Fibroblast of skin of back (primary cell): ENCODE measurements at regions not wholly inside any gene's neighbourhood (a gene's known extent, or its start where the extent isn't known, plus 50 kb on each side); places are given as distances from the start of the nearest gene placed in this dataset.

Experiments used
- DNase-seq: peaks from one replicate; pipeline ENCODE4 v3.0.0-alpha.2; 2013

DNA sequence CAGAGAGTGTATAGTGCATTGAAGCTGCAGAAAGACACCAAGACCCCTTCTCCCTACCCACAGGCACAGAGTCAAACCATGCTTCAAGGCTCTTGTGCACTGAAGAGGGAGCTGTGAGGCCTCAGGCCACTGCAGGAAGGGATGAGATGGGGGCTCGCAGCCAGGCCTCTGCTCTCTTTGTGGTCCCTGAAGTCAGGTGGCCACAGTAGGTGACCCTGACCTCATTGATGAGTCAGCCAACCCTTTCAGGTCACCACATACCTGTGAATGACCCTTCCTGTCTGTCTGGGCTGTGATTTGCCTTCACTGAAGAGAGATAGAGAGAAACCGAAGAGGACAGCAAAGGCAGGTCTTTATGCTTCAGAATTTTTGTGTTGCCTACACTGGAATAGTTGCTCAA, 372.1 kb downstream of the ACTL7B start:
- DNase-seq = no peak

DNA sequence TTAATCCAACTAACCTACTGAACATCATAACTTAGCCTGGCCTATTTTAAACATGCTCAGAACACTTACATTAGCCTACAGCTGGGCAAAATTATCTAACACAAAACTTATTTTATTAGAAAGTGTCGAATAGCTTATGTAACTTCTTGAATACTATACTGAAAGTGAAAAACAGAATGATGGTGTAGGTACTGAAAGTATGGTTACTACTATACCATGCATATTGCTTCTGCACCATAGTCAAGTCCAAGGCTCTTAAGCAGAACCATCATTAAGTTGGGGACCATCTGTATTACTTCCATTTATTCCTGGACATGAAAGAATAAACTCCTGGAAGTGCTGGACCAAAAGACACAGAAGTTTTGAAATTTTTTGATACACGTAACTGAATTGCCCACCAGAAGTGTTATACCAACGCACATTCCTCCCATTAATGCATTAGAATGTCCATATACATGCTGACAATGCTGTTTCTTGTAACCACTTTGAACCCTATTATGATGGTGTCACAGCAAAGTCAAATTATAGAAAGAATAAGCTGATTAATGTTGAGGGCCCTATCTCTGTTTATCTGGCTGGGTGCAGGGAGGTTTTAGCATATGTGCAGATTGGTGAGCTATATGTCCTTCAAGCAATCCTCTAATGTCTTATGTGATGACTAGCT, 375.7 kb downstream of the ACTL7B start:
- no peak for DNase-seq

DNA sequence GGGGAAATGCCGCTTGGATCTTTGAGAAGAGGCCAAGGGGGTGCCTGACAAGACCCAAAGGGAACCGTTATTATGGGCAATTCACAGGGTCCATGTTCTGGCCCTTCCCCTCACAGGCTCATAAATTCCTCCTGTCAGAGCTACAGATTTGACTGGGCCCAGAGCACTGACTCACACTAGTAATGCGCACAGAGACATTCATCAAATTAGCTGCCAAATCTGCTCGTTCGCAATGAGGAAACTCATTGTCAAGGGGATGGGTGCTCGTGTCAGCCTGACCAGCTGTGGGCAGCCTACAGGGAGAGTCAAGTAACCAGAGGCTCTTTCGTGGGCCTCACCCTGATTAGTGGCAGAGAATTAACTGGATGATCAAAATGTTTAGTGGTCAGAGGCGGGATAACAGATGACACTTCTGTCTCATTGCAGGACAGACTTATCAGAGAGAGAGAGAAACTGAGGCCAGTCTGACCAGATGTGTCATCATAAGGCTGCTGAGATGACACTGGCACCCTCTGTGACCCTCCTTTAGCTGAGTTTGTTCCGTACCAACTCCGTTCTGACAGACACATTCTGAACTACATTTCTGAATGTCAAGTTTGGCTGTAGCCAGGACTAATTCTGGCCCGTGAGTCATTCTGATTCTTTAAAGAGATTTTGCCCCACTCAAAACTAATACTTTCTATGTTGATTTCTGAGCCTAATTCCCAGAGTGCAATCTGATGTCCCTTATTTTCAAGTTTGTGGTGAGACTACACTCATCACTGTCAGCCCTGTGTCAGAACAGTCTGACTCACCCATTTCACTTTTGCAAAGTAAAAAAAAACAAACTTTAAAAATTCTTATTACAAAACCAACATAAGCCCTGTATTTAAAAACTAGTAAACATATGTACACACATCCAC, 377.1 kb downstream of the ACTL7B start:
- DNase-seq = peak; percentile 97

DNA sequence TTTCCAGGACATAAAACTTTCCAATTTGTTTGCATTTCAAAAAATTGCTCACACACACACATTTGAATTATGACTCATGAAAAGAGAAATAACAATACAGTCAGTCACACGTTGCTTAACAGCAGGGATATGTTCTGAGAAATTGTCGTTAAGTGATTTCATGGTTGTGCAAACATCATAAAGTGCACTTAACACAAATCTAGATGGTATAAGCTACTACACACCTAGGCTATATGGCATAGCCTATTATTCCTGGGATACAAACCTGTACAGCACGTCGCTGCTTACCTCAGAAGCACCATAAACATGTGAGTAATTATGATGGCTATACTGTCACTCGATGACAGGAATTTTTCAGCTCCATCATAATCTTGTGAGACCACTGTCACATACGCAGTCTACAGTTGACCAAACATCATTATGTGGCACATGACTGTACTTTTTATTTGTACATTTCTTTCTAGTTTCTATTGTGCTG, 378.2 kb downstream of the ACTL7B start:
- peak; percentile 87 for DNase-seq

DNA sequence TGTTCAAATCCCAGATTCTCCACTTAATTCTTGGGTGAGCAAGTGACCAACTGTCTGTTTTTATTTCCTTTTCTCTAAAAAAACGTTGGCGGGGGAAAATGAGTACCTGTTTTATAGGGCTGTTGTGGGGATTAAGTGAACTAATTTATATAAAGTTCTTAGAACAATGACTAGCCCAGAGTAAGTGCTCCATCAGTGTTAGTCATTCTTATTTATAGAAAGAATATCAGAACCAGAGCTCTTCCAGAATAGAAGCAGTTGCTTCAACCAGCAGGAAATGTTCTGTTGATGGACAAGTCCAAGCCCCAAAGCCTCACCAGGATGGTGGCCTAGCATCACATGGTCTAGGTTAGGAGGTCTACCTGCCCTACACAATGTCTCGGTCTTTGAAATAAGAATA, 379.2 kb downstream of the ACTL7B start:
- DNase-seq = peak; percentile 54

DNA sequence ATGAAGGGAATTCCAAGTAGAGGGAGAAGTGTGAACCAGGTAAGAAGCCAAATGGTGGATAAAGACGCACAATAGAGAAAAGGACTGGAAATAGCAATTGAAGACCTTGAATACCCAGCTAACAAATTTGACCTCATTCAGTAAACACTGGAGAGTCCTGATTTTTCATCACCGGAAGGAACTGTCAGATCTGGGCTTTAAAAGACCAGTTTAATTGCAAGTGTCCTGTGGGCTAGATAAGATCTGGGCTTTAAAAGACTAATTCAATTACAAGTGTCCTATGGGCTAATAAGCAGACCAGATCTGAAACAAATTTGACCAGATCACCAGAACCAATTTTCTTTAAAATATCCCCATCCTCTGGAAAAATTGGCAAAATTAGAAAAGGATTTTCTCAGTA, 380.0 kb downstream of the ACTL7B start:
- no peak for DNase-seq

DNA sequence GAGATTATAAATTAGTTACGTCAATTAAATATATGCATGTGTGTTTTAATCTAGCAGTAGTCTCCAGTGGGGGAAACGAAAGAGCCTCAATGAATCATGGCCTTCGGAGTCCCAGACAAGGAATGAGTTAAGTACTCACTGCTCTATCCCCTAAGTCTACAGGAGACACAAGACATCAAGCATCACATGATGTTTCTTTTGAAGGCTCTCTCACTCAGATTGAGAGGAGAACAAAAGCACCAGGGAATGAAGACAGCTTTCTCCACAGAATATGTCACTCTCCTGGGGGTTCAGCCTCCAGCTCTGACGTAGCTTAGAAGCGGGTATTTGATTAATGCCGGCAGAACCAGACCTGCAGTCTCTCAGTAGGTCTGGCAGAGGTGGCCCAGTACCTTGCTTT, 381.4 kb downstream of the ACTL7B start:
- DNase-seq = peak; percentile 34

DNA sequence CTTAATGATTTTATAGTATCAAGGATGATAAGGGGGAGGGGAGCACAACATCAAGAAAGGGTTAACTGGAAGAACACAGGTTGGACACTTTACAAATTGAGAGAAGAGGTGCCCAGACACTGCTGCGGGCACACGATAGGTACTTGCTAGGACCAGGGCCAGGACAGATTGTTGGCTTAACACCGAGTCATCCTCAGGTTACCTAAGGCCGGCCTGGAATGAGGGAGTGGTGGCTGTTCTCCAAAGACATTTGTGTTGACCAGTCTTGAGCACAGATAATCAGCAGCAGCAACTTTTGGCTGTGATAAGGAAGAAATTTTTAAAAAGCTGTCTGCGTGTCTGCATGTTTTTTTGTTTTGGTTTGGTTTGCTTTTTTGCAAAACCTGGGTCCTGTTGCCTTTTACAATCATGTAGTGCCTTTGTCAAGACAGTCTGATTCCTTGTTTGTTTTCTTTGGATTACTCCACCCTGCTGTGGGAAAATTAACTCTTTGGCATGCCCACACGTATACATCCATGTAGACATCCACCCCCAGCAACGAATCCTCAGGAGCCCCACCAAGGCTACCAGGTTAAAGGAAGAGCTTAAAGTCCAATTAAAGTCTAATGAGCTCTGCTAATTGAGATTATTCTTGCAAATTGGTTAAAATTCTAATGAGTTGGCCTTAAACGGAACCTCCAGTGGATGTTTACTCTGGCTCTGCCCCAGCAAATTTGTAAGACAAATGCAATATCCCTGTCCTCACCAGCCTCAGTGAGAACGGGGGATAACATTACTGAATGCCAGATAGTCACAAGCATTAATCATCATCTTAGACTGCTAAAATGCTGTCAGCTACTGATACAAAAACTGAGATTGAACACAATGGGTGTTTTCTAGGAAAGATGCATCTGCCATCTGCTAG, 382.3 kb downstream of the ACTL7B start:
- DNase-seq = peak; percentile 91

DNA sequence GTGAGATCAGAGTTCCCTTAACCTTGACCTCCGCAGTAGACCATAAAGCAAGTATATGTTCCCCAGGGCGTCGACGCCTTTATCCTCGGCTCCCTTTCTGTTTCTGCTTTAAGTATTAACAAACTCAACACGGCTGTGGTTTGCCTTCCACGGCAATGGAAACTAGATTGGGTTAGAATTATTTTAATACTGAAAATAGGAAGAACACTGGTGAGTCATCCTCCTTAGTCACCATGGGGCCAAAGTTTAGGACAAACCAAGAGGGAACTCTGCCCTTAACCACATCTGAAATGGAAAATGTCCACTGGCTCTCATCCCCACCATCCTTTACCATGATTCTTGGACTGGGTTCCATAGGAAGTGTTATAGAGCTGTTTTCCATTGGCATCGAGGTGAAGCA, 386.1 kb downstream of the ACTL7B start:
- DNase-seq = peak; percentile 72

DNA sequence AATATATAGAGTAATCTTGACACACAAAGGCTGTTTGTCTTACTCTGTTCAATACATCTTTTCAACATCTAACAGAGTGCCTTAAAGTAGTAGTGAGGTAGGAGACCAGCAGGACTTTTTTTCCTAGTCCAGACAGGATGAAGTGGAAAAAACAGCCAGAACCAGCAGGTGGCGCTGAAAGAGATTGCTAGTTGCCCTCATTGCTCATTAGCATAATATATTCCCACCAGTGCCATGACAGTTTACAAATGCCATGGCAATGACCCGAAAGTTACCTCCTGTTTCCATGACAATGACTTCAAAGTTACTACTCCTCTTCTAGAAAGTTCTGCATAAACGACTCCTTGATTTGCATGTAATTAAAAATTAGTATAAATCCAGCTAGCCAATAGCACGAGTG, 387.4 kb downstream of the ACTL7B start:
- DNase-seq = peak; percentile 39

DNA sequence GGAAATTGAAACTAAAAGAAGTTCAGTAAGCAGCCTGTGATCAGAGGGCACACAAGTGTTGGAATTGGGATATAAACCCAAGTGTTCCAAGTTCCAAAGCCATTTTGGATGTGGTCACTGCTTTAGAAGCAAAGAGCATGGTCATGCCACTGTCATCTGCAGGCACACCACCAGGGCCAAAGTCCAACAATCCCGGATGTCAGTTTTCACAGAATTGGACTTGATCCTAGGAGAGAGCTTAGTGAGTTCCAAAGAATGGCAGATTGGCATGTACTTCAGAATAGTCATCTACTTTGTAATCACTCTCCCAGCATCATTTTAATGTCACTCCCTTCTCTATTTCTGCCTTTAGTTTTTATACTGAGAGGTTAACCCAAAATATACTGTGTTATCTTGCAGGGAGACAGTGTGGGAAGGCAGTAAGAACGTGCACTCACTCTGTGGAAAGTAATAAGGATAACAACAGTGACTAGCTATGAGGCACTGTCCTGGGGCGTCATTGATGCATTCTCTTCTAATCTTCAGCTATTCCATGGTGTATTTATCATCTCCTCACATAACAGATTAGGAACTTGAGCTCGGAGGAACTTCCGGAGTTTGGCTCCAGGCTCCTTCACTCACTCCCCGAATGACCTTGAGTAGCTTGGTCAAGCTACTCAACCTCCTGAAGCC, 388.0 kb downstream of the ACTL7B start:
- peak; percentile 44 for DNase-seq

DNA sequence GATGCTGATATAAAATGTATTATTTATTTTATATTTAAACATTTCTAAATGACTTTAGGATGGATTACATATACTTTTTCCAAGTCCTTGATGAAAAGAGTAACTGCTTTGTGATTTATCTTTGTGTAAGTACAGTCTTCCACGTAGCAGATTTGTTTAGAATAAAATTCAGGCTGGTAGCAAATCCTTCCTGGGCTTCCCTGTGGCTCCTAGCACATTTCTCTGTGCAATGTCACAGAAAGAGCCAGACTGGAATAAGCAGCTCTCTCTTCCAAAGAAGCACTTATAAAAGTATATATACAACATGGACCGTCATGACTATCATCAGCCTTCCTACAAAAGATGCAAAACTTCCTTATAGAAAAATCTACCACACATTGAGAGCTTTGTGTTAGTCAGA, 388.6 kb downstream of the ACTL7B start:
- no peak for DNase-seq

DNA sequence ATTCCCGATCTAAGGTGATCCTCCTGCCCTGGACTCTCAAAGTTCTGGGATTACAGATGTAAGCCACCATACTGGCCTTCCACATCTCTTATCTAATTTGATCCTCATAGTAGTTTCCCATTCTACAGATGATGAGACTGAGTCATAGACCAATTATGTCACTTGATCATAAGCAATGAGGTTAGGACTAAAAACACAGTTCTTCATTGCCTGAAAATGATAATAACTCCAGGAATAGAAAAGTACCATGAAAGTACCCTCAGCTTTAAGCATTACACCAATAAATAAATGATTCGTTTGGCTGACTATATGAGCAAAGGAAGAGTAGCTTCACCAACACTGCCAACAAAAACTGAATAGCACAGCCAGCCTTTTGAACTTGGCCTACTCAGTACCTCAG, 389.5 kb downstream of the ACTL7B start:
- DNase-seq = no peak

DNA sequence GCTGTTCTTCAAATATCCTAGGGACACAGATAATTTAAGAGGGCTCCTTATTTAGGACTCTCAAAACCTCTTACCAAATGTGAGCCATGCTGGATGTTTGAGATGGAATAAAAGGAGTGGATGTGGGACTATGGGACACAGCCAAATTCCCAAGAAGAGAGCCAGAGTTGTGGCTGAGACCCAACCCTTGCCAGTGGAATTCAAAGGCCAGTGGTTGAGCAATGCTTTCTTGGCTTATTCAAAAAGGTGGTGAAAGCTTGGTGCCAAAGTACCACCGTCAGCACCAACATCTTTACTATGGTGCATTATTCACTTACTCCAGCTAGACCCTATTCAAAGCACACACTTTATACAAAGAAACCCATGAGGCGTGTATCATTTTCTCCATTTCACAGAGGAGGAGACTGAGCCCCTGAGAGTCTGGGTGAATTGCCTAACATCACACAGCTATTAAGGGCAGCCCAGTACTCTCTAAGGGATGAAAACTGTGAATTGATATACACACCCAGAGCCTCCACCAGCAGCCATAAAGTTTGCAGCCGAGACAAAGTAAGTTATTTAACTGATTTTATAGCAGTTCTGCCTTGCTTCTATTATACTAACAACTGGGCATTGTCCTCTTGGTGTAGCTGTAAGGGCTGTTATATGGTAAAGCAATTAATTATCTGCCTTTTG, 391.7 kb downstream of the ACTL7B start:
- no peak for DNase-seq

DNA sequence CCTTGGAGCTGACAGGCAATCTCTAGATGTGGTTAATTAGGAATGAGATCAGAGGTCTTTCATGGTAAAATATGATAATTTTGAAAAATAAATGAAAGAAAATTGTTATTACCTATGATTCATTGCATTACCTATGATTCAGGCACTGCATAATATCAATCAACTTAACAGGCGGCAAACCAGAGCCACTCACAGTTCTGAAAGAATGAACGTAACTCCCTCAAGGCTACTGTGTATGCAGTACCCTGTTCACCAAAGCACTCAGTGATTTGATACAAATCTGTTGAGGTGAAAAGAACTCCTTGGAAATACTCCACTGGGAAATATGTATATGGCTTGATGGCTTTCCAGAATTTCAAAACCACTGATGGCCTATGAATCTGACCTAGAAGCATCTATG, 398.9 kb downstream of the ACTL7B start:
- DNase-seq = no peak

DNA sequence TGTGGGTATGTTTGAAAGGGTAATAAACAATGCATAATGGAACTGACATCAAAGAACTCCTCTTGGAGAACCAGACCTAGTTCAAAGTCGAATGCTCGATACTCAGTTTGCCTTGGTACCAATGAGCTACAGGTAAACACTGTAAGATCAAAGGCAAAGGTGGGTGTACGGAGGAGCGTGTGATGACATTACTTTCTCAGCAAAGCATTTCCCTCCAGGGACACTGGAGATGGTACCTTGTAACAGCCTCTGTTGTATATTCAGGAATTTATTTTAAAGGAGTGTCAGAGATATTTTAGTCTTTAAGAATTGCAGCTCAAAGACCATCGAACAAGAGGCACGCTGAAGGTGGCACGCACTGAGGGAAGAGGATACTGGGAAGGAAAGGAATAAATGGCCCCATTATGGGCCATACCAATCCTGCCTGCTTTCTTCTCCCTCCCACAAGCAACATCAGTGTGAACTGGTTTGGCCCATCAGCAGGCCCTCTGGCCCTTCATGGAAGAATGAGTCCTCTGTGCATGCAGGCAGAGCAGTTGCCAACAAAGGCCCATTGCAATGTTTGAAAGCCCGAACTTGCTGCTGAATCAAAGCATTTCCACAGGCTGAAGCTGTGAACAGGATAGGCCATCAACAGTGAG, 410.2 kb downstream of the ACTL7B start:
- DNase-seq = no peak

DNA sequence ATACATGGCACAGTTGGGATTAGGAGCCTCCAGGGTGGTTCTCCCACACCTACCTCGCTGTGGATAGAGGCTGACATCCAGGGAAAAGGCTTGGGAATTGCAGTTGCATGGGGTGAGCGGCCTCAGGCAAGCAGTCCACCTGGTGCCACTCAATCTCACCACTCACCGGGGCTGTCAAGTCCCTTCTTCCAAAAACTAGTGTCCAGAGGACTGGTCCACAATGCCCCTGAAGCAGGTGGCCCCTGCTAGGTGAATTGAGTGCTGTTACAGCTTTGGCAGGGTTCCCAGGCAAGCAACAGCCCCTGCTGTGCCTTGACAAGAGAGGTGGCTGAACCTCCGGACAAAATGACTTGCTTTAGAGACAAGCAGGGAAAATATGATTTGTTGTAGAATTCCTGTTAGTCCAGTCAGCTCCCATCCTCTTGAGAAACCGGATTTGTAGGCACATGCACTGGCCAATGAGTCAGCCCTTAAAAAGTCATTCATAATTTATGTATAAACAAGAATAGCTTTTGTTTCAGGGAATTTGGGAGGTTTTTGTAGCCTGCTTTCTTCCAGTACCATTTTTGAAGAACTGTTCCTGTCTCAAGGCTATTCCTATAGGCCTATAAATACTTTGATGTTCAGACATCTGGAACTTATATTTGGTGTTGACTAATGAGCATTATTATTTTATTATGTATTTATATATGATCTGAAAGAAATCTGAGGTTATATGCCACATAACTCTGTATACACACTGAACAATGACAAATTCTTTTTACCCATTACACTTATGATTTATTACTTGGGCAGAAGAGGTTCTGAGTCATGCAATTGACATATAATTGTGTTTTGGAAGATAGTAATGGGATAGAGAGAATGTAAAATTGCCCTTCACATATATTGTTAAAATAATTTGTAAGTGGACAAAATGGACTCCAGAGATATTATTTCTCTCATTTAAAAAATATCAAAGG, 411.1 kb downstream of the ACTL7B start:
- peak; percentile 98 for DNase-seq

DNA sequence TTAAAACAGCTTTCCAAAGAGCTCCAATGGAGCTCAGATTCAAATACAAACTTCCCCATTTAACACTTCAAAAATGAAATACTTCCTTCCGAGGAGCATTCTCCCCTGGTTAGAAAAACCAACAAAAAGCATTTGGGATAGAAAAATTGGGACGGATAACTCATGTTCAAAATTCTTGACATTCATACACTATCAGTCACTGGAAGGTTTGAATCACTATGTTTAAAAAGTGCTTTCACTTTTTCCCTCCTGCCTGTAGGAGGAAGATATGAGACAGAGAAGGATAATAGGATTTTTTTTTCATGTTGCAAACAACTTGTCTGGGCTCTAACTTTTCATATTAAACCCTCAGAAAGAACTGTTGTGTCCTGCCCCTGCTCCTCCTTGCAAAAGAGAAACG, 412.0 kb downstream of the ACTL7B start:
- DNase-seq = peak; percentile 92

DNA sequence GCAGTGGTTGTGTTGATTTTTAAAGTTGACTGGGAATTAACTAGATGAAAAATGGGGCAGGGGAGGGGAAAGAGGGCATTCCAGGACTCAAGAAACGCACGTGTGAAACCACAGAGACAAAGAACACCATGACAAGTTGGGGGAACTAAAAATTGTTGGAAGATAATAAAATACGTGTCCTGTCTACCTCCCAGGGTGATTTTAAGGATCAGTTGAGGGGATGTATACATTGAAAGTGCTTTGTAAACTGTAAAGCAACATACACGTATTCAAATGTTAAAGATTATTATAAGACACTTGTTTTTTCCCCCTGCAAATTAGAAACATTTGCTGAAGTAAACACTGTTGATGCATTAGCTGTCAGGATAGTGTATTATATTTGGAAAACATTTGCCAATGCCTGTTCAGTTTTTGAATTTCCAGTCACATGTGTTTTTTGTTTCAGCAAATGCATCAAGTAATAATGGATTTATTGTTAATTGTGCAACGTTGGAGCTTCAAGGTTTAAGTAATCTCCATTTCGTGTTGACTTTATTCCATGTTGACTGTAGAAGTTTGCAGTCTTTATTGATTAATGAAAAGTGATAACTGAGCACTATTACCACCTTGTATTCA, 412.7 kb downstream of the ACTL7B start:
- peak; percentile 19 for DNase-seq

DNA sequence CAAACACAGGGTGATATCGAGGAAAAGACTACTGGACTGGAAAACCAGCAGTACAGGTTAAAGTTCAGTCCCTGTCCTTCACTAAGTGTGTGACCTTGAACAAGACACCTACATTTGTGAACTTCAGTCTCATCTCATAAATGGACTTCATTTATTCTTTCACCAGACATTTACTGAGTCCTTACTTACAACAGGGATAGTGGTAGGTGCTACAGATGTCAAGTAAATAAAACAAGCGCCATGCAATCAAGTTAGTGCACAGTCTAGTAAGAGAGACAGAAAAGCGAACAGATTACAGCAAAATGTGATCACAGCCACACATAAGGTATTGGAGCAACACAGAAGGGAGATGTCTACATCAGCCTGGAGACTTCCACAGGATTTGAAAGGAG, 413.2 kb downstream of the ACTL7B start:
- no peak for DNase-seq
